ENCODE measurements at regions not wholly inside any gene's neighbourhood (a gene's known extent, or its start where the extent isn't known, plus 50 kb on each side); places are given as distances from the start of the nearest gene placed in this dataset.

DNA sequence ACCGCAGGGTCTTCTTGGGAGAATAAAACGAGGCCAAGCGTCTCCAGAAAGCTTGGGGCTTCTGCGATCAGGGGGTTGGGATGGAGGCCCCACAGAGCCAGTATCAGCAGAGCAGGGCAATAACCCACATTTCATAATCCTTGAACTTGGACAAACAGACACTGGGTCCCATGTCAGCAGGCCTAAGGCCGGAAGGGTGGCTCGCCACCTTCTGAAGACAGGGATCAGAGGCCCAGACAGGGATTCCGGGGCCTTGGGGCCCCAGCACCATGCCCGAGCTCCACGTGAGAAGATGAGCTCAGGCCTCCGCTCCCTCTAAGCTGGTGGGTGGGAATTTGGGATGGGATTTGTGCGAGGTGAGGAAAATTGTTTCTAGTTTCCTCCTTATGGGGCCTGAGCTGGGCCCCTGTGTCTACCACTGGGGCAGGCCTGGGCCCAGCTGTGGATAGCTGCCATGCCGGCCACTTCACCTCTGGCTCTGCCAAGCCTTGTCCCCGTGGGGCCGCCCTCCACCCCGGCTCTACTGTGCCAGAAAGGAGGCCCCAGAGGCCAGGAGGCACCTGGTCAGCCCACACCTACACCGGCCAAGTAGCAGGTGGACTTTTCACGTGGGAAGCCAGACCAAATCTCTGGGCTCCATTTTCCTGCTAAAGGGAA lies 67.2 kb upstream of the DLK1 start:
- SMC1A ChIA-PET (ENCODE audit: uncharacterized antibody, unreplicated experiment) = no interaction called here

More for the DNA sequence above, 67.2 kb upstream of the DLK1 start:
- in situ Hi-C loops (cut with MboI) = no loop called here
- Histone ChIP-seq H3K4me3 (no peak overlapping the region), H3K9ac (ENCODE audit: control insufficient read depth, insufficient read depth, low read length) (no peak overlapping the region), H3K36me3 (ENCODE audit: control insufficient read depth in 2 of 2, insufficient read depth in 2 of 2, low read length in 1 of 2) (no peaks in the 10 kb centered on the region), H4K20me1 (ENCODE audit: control insufficient read depth, insufficient read depth) (no peaks in the 10 kb centered on the region), H3K4me2 (ENCODE audit: control insufficient read depth, insufficient read depth) (no peak overlapping the region), H3K79me2 (ENCODE audit: control insufficient read depth, insufficient read depth, low read length) (no peaks in the 10 kb centered on the region), H3K27ac (ENCODE audit: control insufficient read depth, insufficient read depth) (no peak overlapping the region), H3K9me3 (replicated peaks; ENCODE audit: control insufficient read depth, insufficient read depth, low read length) (no peaks in the 10 kb centered on the region), H3K4me1 (ENCODE audit: control insufficient read depth, insufficient read depth, low read length) (0 out of 2 replicates have a peak, but pooled peaks cover under 1% of the 10 kb centered on the region), H2AFZ (ENCODE audit: control insufficient read depth, low read depth, low read length) (no peak overlapping the region), H3K27me3 (replicated peaks in 1 of 2; ENCODE audit: control insufficient read depth in 2 of 2, insufficient read depth in 2 of 2, low read length in 1 of 2) (no peaks in the 10 kb centered on the region; a peak in 1 of 4 replicates)
- ChIA-PET CTCF (no interaction called here), POLR2A (no interaction called here), RAD21 (ENCODE audit: unreplicated experiment) (no interaction called here)
- DNase-seq (ENCODE audit: low read depth, low spot score) (no peak), ATAC-seq (no peak), FAIRE-seq (no peak)
- BruUV-seq (replicated peaks) = no TSS peak
- whole genome bisulfite sequencing (ENCODE audit: insufficient coverage, insufficient replicate concordance, low lambda C conversion rate, missing lambda C conversion rate) = 47% methylated on average over 17 of the region's 17 CpGs
- TF ChIP-seq CREM (IDR thresholded peaks at IDR 0.05; ENCODE audit: low read depth) (no peak), MYC (IDR thresholded peaks at IDR 0.05; ENCODE audit: insufficient read depth, insufficient read length, insufficient replicate concordance, low read length, severe bottlenecking) (no peak), STAT3 (IDR thresholded peaks at IDR 0.05; ENCODE audit: low read depth, low read length) (no peak), EED (IDR thresholded peaks at IDR 0.05; ENCODE audit: low read depth) (no peak), ZNF207 (IDR thresholded peaks at IDR 0.05; ENCODE audit: borderline replicate concordance) (no peak), BHLHE40 (IDR thresholded peaks at IDR 0.05; ENCODE audit: borderline replicate concordance in 1 of 2, low read depth in 2 of 2, low read length in 1 of 2) (no peak), KDM1A (IDR thresholded peaks at IDR 0.05; ENCODE audit: borderline replicate concordance) (no peak), IRF5 (IDR thresholded peaks at IDR 0.05; ENCODE audit: borderline replicate concordance) (no peak), KLF5 (IDR thresholded peaks at IDR 0.05; ENCODE audit: partially characterized antibody) (no peak), RFX5 (IDR thresholded peaks at IDR 0.05; ENCODE audit: low read depth, low read length) (no peak), SREBF1 (IDR thresholded peaks at IDR 0.05; ENCODE audit: low read length) (no peak), NRF1 (conservative IDR thresholded peaks at IDR 0.05; ENCODE audit: low read depth, low read length) (no peak), TARDBP (IDR thresholded peaks at IDR 0.05; ENCODE audit: borderline replicate concordance) (no peak), FOS (IDR thresholded peaks at IDR 0.05; ENCODE audit: borderline replicate concordance, extremely low read depth, insufficient read length) (no peak)
- TF ChIP-seq, protein P1, sequence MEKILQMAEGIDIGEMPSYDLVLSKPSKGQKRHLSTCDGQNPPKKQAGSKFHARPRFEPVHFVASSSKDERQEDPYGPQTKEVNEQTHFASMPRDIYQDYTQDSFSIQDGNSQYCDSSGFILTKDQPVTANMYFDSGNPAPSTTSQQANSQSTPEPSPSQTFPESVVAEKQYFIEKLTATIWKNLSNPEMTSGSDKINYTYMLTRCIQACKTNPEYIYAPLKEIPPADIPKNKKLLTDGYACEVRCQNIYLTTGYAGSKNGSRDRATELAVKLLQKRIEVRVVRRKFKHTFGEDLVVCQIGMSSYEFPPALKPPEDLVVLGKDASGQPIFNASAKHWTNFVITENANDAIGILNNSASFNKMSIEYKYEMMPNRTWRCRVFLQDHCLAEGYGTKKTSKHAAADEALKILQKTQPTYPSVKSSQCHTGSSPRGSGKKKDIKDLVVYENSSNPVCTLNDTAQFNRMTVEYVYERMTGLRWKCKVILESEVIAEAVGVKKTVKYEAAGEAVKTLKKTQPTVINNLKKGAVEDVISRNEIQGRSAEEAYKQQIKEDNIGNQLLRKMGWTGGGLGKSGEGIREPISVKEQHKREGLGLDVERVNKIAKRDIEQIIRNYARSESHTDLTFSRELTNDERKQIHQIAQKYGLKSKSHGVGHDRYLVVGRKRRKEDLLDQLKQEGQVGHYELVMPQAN (conservative IDR thresholded peaks at IDR 0.05) = no peak
- TF ChIP-seq, protein P2, sequence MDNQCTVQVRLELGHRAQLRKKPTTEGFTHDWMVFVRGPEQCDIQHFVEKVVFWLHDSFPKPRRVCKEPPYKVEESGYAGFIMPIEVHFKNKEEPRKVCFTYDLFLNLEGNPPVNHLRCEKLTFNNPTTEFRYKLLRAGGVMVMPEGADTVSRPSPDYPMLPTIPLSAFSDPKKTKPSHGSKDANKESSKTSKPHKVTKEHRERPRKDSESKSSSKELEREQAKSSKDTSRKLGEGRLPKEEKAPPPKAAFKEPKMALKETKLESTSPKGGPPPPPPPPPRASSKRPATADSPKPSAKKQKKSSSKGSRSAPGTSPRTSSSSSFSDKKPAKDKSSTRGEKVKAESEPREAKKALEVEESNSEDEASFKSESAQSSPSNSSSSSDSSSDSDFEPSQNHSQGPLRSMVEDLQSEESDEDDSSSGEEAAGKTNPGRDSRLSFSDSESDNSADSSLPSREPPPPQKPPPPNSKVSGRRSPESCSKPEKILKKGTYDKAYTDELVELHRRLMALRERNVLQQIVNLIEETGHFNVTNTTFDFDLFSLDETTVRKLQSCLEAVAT (IDR thresholded peaks at IDR 0.05) = no peak
- TF ChIP-seq, protein P3, sequence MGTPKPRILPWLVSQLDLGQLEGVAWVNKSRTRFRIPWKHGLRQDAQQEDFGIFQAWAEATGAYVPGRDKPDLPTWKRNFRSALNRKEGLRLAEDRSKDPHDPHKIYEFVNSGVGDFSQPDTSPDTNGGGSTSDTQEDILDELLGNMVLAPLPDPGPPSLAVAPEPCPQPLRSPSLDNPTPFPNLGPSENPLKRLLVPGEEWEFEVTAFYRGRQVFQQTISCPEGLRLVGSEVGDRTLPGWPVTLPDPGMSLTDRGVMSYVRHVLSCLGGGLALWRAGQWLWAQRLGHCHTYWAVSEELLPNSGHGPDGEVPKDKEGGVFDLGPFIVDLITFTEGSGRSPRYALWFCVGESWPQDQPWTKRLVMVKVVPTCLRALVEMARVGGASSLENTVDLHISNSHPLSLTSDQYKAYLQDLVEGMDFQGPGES (IDR thresholded peaks at IDR 0.05) = no peak
- intact Hi-C loops (cut with micrococcal nuclease; ENCODE audit: unreplicated experiment) = no loop called here
